H1 (cell line): ENCODE measurements at regions not wholly inside any gene's neighbourhood (a gene's known extent, or its start where the extent isn't known, plus 50 kb on each side); places are given as distances from the start of the nearest gene placed in this dataset.

Experiments
- CEBPB ChIP-seq: IDR thresholded peaks from 2 replicates; pipeline ENCODE4 v1.6.1; 2012; ENCODE audit warnings: low read depth, low read length
- CHD7 ChIP-seq: fragments of 300-600 bp; sonication (generic); IDR thresholded peaks from 2 replicates; pipeline ENCODE4 v1.7.1; 2012; ENCODE audit warnings: low read length, moderate library complexity, mild to moderate bottlenecking, inconsistent platforms; ENCODE audit not compliant: insufficient replicate concordance
- JUND ChIP-seq: IDR thresholded peaks from 2 replicates; pipeline ENCODE4 v1.6.1; 2011; ENCODE audit warnings: mild to moderate bottlenecking, improper control_type of control experiment, low read length
- PHF8 ChIP-seq: fragments of 200-600 bp; sonication (generic); conservative IDR thresholded peaks from 2 replicates; pipeline ENCODE4 v1.7.1; 2012; ENCODE audit warnings: low read depth, mild to moderate bottlenecking, inconsistent platforms, low read length, moderate library complexity
- SRF ChIP-seq: IDR thresholded peaks from 2 replicates; pipeline ENCODE4 v1.6.1; 2011; ENCODE audit warnings: mild to moderate bottlenecking, low read depth, low read length, moderate library complexity
- TF ChIP-seq, protein P1 (sequence below), 3 experiments: IDR thresholded peaks; 1 replicate in 2 of 3; 2 replicates in 1 of 3; pipeline versions ENCODE4 v1.5.1 to v1.6.1; 2011; ENCODE audit warnings: low read length in 3 of 3, mild to moderate bottlenecking in 3 of 3, inconsistent platforms in 2 of 3, low read depth in 1 of 3, moderate library complexity in 1 of 3; ENCODE audit not compliant: insufficient read depth in 1 of 3; ENCODE audit errors: control extremely low read depth in 1 of 3
- TF ChIP-seq, protein P2 (sequence below): IDR thresholded peaks from 2 replicates; pipeline ENCODE4 v1.6.1; 2012; ENCODE audit warnings: low read length, inconsistent platforms

DNA sequence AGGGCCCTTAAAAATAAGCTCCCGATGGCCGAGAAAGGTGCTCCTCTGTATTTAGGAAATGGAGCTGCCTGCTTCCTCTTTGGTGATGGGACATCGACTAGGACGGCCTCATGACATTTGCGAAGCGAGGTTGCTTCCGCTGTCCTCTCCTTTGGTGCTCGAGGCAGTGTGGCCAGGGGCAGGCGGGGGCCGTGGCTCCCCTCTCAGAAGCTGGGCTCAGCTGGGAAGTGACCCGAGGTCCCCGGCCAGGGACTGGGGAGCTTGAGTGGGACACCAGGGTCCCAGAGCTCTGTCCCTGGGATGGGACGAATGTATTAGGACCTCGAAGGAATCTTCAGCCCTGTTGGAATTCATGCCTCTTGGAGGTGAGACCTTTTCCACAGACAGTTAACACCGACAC lies 151.1 kb downstream of the CTTN start (continued):
- TF ChIP-seq CHD7 (no peak), JUND (no peak), SRF (no peak), CEBPB (no peak), PHF8 (no peak)
- TF ChIP-seq, protein P1, sequence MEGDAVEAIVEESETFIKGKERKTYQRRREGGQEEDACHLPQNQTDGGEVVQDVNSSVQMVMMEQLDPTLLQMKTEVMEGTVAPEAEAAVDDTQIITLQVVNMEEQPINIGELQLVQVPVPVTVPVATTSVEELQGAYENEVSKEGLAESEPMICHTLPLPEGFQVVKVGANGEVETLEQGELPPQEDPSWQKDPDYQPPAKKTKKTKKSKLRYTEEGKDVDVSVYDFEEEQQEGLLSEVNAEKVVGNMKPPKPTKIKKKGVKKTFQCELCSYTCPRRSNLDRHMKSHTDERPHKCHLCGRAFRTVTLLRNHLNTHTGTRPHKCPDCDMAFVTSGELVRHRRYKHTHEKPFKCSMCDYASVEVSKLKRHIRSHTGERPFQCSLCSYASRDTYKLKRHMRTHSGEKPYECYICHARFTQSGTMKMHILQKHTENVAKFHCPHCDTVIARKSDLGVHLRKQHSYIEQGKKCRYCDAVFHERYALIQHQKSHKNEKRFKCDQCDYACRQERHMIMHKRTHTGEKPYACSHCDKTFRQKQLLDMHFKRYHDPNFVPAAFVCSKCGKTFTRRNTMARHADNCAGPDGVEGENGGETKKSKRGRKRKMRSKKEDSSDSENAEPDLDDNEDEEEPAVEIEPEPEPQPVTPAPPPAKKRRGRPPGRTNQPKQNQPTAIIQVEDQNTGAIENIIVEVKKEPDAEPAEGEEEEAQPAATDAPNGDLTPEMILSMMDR (IDR thresholded peaks at IDR 0.05; ENCODE audit: control extremely low read depth in 1 of 3, insufficient read depth in 1 of 3, low read depth in 1 of 3, low read length in 3 of 3) = no peak
- TF ChIP-seq, protein P2, sequence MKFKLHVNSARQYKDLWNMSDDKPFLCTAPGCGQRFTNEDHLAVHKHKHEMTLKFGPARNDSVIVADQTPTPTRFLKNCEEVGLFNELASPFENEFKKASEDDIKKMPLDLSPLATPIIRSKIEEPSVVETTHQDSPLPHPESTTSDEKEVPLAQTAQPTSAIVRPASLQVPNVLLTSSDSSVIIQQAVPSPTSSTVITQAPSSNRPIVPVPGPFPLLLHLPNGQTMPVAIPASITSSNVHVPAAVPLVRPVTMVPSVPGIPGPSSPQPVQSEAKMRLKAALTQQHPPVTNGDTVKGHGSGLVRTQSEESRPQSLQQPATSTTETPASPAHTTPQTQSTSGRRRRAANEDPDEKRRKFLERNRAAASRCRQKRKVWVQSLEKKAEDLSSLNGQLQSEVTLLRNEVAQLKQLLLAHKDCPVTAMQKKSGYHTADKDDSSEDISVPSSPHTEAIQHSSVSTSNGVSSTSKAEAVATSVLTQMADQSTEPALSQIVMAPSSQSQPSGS = no peak
